Type B pancreatic cell (in vitro differentiated cells): ENCODE measurements at regions not wholly inside any gene's neighbourhood (a gene's known extent, or its start where the extent isn't known, plus 50 kb on each side); places are given as distances from the start of the nearest gene placed in this dataset.

Experiments used
- DNase-seq: peaks from one replicate; pipeline ENCODE4 v3.0.0; 2021; ENCODE audit warnings: mixed read lengths; ENCODE audit not compliant: unreplicated experiment; ENCODE audit errors: extremely low spot score
- H3K27ac Mint-ChIP-seq: 2 replicates; pipeline ENCODE4 v1.8.0; 2021; ENCODE audit warnings: mild to moderate bottlenecking, mixed read lengths
- H3K27me3 Mint-ChIP-seq: 2 replicates; pipeline ENCODE4 v1.8.0; 2021; ENCODE audit warnings: mixed read lengths
- H3K36me3 Mint-ChIP-seq: 2 replicates; pipeline ENCODE4 v1.8.0; 2021; ENCODE audit warnings: mixed read lengths
- H3K4me1 Mint-ChIP-seq: one replicate; pipeline ENCODE4 v1.8.0; 2021; ENCODE audit warnings: mixed read lengths; ENCODE audit not compliant: unreplicated experiment
- H3K4me3 Mint-ChIP-seq: 2 replicates; pipeline ENCODE4 v1.8.0; 2021; ENCODE audit warnings: mild to moderate bottlenecking, mixed read lengths
- H3K9me3 Mint-ChIP-seq: 2 replicates; pipeline ENCODE4 v1.8.0; 2021; ENCODE audit warnings: mixed read lengths
- CTCF ChIP-seq: fragments of 200-600 bp; sonication (generic); conservative IDR thresholded peaks from 2 replicates; pipeline ENCODE4 v1.5.0; 2021; ENCODE audit warnings: antibody characterized with exemption, mild to moderate bottlenecking

- H3K36me3 Mint-ChIP-seq = no peaks in the 10 kb centered on the region
- peaks cover 16% of the 10 kb centered on the region for H3K4me1 Mint-ChIP-seq
- no peak overlapping the region for H3K27ac Mint-ChIP-seq
- H3K27me3 Mint-ChIP-seq = no peaks in the 10 kb centered on the region
- no peak overlapping the region for H3K4me3 Mint-ChIP-seq
- no peak for TF ChIP-seq CTCF
- DNase-seq = no peak
- peaks cover 2% of the 10 kb centered on the region for H3K9me3 Mint-ChIP-seq
These were observed 483.8 kb upstream of the JARID2 start for GRCh38 chr6:14762077-14762476.

- peaks cover 23% of the 10 kb centered on the region for H3K4me1 Mint-ChIP-seq
These were observed 482.7 kb upstream of the JARID2 start for GRCh38 chr6:14763139-14763538.

GRCh38 chr6:14763616-14764015, 482.3 kb upstream of the JARID2 start:
- Mint-ChIP-seq H3K36me3 (no peaks in the 10 kb centered on the region), H3K27ac (no peak overlapping the region)

More at GRCh38 chr6:14763139-14763538, 482.7 kb upstream of the JARID2 start:
- no peak for TF ChIP-seq CTCF
- H3K4me3 Mint-ChIP-seq = no peak overlapping the region
- H3K9me3 Mint-ChIP-seq = no peaks in the 10 kb centered on the region
- DNase-seq = no peak
- H3K27me3 Mint-ChIP-seq = no peaks in the 10 kb centered on the region
- H3K27ac Mint-ChIP-seq = no peak overlapping the region
- H3K36me3 Mint-ChIP-seq = no peaks in the 10 kb centered on the region

GRCh38 chr6:14765106-14765505, 480.8 kb upstream of the JARID2 start:
- Mint-ChIP-seq H3K27ac (no peak overlapping the region), H3K9me3 (no peaks in the 10 kb centered on the region), H3K36me3 (no peaks in the 10 kb centered on the region), H3K4me3 (no peak overlapping the region), H3K4me1 (peaks cover 27% of the 10 kb centered on the region), H3K27me3 (no peaks in the 10 kb centered on the region)
- no peak for DNase-seq
- TF ChIP-seq CTCF = no peak

More at GRCh38 chr6:14763616-14764015, 482.3 kb upstream of the JARID2 start:
- no peak for DNase-seq
- Mint-ChIP-seq H3K4me3 (no peak overlapping the region), H3K4me1 (peaks cover 23% of the 10 kb centered on the region), H3K27me3 (no peaks in the 10 kb centered on the region), H3K9me3 (no peaks in the 10 kb centered on the region)
- TF ChIP-seq CTCF = no peak

GRCh38 chr6:14765721-14766390, 480.0 kb upstream of the JARID2 start:
- Mint-ChIP-seq H3K36me3 (no peaks in the 10 kb centered on the region), H3K9me3 (peaks cover 4% of the 10 kb centered on the region), H3K4me1 (peaks cover 34% of the 10 kb centered on the region), H3K4me3 (no peak overlapping the region), H3K27me3 (no peaks in the 10 kb centered on the region), H3K27ac (no peak overlapping the region)
- TF ChIP-seq CTCF = no peak
- no peak for DNase-seq
